ENCODE measurements at regions not wholly inside any gene's neighbourhood (a gene's known extent, or its start where the extent isn't known, plus 50 kb on each side); places are given as distances from the start of the nearest gene placed in this dataset.
A peak's percentile ranks its signal among the peaks of the same experiment; 100 is the strongest.

DNA sequence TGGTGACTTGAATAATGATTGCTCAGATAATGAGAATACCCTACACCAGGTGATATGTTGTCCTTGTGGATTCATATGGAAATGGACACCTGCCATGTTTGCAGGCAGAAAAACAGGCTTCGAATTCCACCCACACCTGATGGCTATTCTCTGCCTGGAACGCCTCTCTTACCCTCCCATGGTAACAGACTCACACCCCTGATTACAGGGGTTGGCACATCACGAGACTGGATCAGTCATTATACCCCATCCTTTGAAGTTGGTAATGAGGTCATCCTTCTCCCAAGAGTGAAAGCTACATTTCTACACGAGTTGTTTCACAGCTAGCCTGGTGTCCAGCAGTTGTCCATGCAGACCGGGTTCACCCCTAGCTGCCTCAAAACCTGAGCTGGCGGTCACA, 71.4 kb upstream of the MBOAT2 start:
- Histone ChIP-seq H3K9me3 (no peaks in the 10 kb centered on the region), H3K36me3 (no peaks in the 10 kb centered on the region), H3K4me3 (no peak overlapping the region), H3K27me3 (no peaks in the 10 kb centered on the region), H3K27ac (no peak overlapping the region), H3K4me1 (no peaks in the 10 kb centered on the region)
- intact Hi-C loops (cut with DNase I; ENCODE audit: low total_unique reads): no loop called here
- no peak for TF ChIP-seq POLR2AphosphoS5 (IDR thresholded peaks at IDR 0.05)
- no peak for TF ChIP-seq EP300 (IDR thresholded peaks at IDR 0.05)
- no peak for TF ChIP-seq POLR2A (IDR thresholded peaks at IDR 0.05)
- TF ChIP-seq, protein P1, sequence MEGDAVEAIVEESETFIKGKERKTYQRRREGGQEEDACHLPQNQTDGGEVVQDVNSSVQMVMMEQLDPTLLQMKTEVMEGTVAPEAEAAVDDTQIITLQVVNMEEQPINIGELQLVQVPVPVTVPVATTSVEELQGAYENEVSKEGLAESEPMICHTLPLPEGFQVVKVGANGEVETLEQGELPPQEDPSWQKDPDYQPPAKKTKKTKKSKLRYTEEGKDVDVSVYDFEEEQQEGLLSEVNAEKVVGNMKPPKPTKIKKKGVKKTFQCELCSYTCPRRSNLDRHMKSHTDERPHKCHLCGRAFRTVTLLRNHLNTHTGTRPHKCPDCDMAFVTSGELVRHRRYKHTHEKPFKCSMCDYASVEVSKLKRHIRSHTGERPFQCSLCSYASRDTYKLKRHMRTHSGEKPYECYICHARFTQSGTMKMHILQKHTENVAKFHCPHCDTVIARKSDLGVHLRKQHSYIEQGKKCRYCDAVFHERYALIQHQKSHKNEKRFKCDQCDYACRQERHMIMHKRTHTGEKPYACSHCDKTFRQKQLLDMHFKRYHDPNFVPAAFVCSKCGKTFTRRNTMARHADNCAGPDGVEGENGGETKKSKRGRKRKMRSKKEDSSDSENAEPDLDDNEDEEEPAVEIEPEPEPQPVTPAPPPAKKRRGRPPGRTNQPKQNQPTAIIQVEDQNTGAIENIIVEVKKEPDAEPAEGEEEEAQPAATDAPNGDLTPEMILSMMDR (IDR thresholded peaks at IDR 0.05): no peak
- DNase-seq: no peak
- 84 to 89% (median 86%) methylated on average over 6 of the region's 6 CpGs for WGBS, 5 donors

DNA sequence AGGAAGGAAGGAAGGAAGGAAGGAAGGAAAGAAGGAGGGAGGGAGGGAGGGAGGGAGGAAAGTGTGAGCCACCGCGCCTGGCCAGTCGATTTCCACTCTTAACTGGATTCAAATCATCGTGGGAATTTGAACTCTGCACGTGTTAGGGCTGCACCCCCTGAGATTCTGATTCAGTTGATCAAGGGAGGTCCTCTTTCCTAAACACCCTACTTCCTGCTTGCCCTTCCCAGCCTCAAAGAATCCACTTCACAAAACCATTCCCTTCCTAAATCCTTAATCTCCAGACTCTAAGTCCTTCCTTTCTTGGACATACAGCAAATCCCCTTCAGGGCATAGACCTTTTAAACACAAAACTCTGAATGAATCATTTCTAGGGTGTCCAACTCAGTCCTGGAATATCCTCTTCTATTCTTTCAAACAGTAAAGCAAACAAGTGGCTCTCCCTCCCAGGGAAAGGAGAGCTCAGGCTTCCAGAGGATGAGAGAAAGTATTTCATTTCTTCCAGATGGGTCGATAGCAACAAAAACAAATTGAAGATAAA, 68.2 kb upstream of the MBOAT2 start:
- 83 to 87% (median 87%) methylated on average over 6 of the region's 6 CpGs for WGBS, 5 donors
- no peaks in the 10 kb centered on the region for H3K27me3 ChIP-seq
- intact Hi-C loops (cut with DNase I; ENCODE audit: low total_unique reads): no loop called here
- H3K4me1 ChIP-seq: no peaks in the 10 kb centered on the region
- no peak overlapping the region for H3K4me3 ChIP-seq
- no peak for TF ChIP-seq POLR2A (IDR thresholded peaks at IDR 0.05)
- TF ChIP-seq EP300 (IDR thresholded peaks at IDR 0.05): no peak
- TF ChIP-seq, protein P1 (IDR thresholded peaks at IDR 0.05): no peak
- no peak for TF ChIP-seq POLR2AphosphoS5 (IDR thresholded peaks at IDR 0.05)
- no peak for DNase-seq
- H3K36me3 ChIP-seq: no peaks in the 10 kb centered on the region
- H3K27ac ChIP-seq: no peak overlapping the region
- H3K9me3 ChIP-seq: peaks cover 0 to 10% (median 5%) of the 10 kb centered on the region in 4 donors

DNA sequence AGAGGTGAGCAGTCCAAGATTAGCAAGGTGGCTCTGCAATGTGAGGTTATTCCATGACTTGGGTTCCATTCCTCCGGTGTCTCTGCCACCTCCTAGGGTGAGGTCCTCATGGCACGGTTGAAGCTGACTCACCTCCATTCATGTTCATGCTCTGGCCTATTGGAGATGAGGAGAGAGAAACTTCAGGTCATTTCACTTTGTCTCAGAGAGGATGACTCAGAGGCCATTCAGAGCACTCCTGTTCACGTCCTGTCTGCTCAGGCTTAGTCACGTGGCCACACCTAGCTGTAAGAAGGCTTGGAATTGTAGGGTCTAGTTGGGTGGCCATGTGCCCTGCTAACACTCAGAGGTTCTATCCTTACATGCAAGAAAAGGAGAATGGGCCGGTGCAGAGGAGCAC, 67.5 kb upstream of the MBOAT2 start:
- Histone ChIP-seq H3K4me1 (no peaks in the 10 kb centered on the region), H3K27me3 (no peaks in the 10 kb centered on the region), H3K4me3 (no peak overlapping the region), H3K27ac (peak overlapping the region in 1 of 5 donors; percentile 33), H3K36me3 (no peaks in the 10 kb centered on the region), H3K9me3 (peaks cover 0 to 16% (median 11%) of the 10 kb centered on the region in 4 donors)
- DNase-seq: peak; percentile 33 to 36
- intact Hi-C loops (cut with DNase I; ENCODE audit: low total_unique reads): no loop called here
- TF ChIP-seq POLR2AphosphoS5 (IDR thresholded peaks at IDR 0.05) (peak in 1 of 3 donors; percentile 37), EP300 (IDR thresholded peaks at IDR 0.05) (no peak), POLR2A (IDR thresholded peaks at IDR 0.05) (no peak)
- TF ChIP-seq, protein P1 (IDR thresholded peaks at IDR 0.05): no peak
- 59 to 71% (median 61%) methylated on average over 5 of the region's 5 CpGs for WGBS, 5 donors

DNA sequence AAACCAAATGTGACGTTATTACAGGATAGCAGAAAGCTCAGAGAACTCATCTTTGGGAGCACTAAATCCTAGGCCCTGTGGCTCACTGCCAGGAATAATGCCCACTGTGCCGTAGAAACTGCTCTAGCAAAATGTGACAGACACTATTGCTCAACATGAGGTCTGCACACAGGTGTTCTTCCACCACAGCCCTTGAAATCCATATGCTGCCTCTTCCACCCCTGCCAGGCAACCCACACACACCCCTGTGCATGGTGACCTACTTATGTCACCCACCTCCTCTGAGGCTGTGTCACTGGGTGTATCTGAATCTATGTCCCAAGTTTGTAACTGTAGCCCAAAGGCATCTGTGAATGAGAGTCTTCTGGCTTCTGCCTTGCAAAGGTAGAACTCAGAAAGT, 66.1 kb upstream of the MBOAT2 start:
- H3K27me3 ChIP-seq: no peaks in the 10 kb centered on the region
- DNase-seq: no peak
- no peak overlapping the region for H3K4me3 ChIP-seq
- 69 to 80% (median 74%) methylated on average over 2 of the region's 2 CpGs for WGBS, 5 donors
- H3K4me1 ChIP-seq: no peaks in the 10 kb centered on the region
- H3K27ac ChIP-seq: no peak overlapping the region
- H3K9me3 ChIP-seq: peaks cover 0 to 20% (median 19%) of the 10 kb centered on the region in 4 donors
- intact Hi-C loops (cut with DNase I; ENCODE audit: low total_unique reads): no loop called here
- TF ChIP-seq EP300 (IDR thresholded peaks at IDR 0.05) (no peak), POLR2A (IDR thresholded peaks at IDR 0.05) (no peak), POLR2AphosphoS5 (IDR thresholded peaks at IDR 0.05) (no peak)
- TF ChIP-seq, protein P1 (IDR thresholded peaks at IDR 0.05): no peak
- no peaks in the 10 kb centered on the region for H3K36me3 ChIP-seq

All from stomach (tissue), 8 donors.